B cell (primary cell): ENCODE measurements at regions not wholly inside any gene's neighbourhood (a gene's known extent, or its start where the extent isn't known, plus 50 kb on each side); places are given as distances from the start of the nearest gene placed in this dataset.

Experiments
- ATAC-seq: fragments of 200-7000 bp; cut with Tn5 transposase; one replicate; pipeline ENCODE4 v1.10.0; 2021; ENCODE audit warnings: low read depth, mild to moderate bottlenecking, moderate number of reproducible peaks, moderate library complexity
- CTCF ChIA-PET: fragments of 350-600 bp; sonication (Branson Sonifier 250); formaldehyde crosslinking; loops from one replicate; lab custom pipeline; 2021; ENCODE audit warnings: antibody characterized with exemption, inconsistent platforms; lab: Charles Lee
- POLR2A ChIA-PET: fragments of 350-600 bp; sonication (Branson Sonifier 250); formaldehyde crosslinking; loops from one replicate; lab custom pipeline; 2021; ENCODE audit warnings: antibody characterized with exemption; lab: Charles Lee
- DNase-seq: peaks from one replicate; pipeline ENCODE4 v3.0.0; 2013
- H2AFZ ChIP-seq: 2 replicates; pipeline ENCODE4 v1.6.1; 2012; ENCODE audit warnings: mild to moderate bottlenecking, low read depth, low read length; ENCODE audit not compliant: insufficient read depth, poor library complexity, severe bottlenecking
- H3K27ac ChIP-seq, 2 donors: 1 replicate in 1 of 2; 2 replicates in 1 of 2; pipeline ENCODE4 v1.5.1; 2012 to 2013; ENCODE audit warnings: low read length in 2 of 2, mild to moderate bottlenecking in 2 of 2, moderate library complexity in 1 of 2
- H3K27me3 ChIP-seq, 4 experiments: fragments of 200-600 bp in 1 of 4; sonication (generic) in 1 of 4; replicated peaks in 1 of 4; 1 replicate in 2 of 4; 2 replicates in 2 of 4; pipeline versions ENCODE4 v1.6.1 to v1.7.0; 2013 to 2016; ENCODE audit warnings: low read length in 3 of 4, mild to moderate bottlenecking in 2 of 4, mixed read lengths in 1 of 4, moderate library complexity in 1 of 4; ENCODE audit not compliant: insufficient read depth in 4 of 4, control insufficient read depth in 3 of 4; ENCODE audit errors: control extremely low read depth in 1 of 4
- H3K36me3 ChIP-seq, 2 experiments: replicated peaks in 1 of 2; 1 replicate in 1 of 2; 2 replicates in 1 of 2; pipeline versions ENCODE4 v1.6.1 to v1.7.1; 2013; ENCODE audit warnings: low read length in 1 of 2; ENCODE audit not compliant: insufficient read depth in 2 of 2, control insufficient read depth in 1 of 2; ENCODE audit errors: control extremely low read depth in 1 of 2, extremely low read depth in 1 of 2
- H3K4me1 ChIP-seq, 2 donors: fragments of 200-600 bp in 1 of 2; sonication (generic) in 1 of 2; 1 replicate in 1 of 2; 2 replicates in 1 of 2; pipeline versions ENCODE4 v1.5.1 to v1.6.1; 2013 to 2017; ENCODE audit warnings: low read length in 2 of 2; ENCODE audit not compliant: control insufficient read depth in 2 of 2, insufficient read depth in 2 of 2
- H3K4me2 ChIP-seq: replicated peaks from 2 replicates; pipeline ENCODE3; 2012; ENCODE audit warnings: mild to moderate bottlenecking, low read depth, low read length; ENCODE audit not compliant: poor library complexity, severe bottlenecking
- H3K4me3 ChIP-seq, 5 experiments: fragments of 200-600 bp in 1 of 5; sonication (generic) in 1 of 5; 1 replicate in 3 of 5; 2 replicates in 2 of 5; pipeline versions ENCODE4 v1.5.1 to v1.7.0; 2011 to 2016; ENCODE audit warnings: low read length in 4 of 5, mild to moderate bottlenecking in 4 of 5, low read depth in 2 of 5, control low read depth in 1 of 5, moderate library complexity in 1 of 5; ENCODE audit not compliant: insufficient read depth in 1 of 5; ENCODE audit errors: control extremely low read depth in 1 of 5, extremely low read depth in 1 of 5
- H3K79me2 ChIP-seq: fragments of 200-600 bp; sonication (generic); one replicate; pipeline ENCODE4 v1.6.0; 2016; ENCODE audit warnings: low read length; ENCODE audit not compliant: control insufficient read depth, insufficient read depth
- H3K9ac ChIP-seq: fragments of 200-600 bp; sonication (generic); 2 replicates; pipeline ENCODE4 v1.6.1; 2017; ENCODE audit warnings: mild to moderate bottlenecking, low read length, moderate library complexity
- H3K9me3 ChIP-seq, 3 donors: one replicate each; pipeline versions ENCODE4 v1.6.1 to v1.7.1; 2013; ENCODE audit warnings: low read length in 2 of 3; ENCODE audit not compliant: control insufficient read depth in 2 of 3, insufficient read depth in 1 of 3; ENCODE audit errors: control extremely low read depth in 1 of 3
- H4K20me1 ChIP-seq: 2 replicates; pipeline ENCODE4 v1.6.0; 2012; ENCODE audit warnings: mild to moderate bottlenecking, low read length; ENCODE audit not compliant: insufficient read depth, control insufficient read depth, poor library complexity, severe bottlenecking
- H3K27ac Mint-ChIP-seq: one replicate; pipeline ENCODE4 v1.8.0; 2021; ENCODE audit warnings: mixed read lengths
- H3K27me3 Mint-ChIP-seq: one replicate; pipeline ENCODE4 v1.8.0; 2021; ENCODE audit warnings: mixed read lengths
- H3K4me1 Mint-ChIP-seq: one replicate; pipeline ENCODE4 v1.8.0; 2021; ENCODE audit warnings: mixed read lengths
- H3K4me3 Mint-ChIP-seq: one replicate; pipeline ENCODE4 v1.8.0; 2021; ENCODE audit warnings: mixed read lengths
- H3K9me3 Mint-ChIP-seq: one replicate; pipeline ENCODE4 v1.8.0; 2022; ENCODE audit warnings: mixed read lengths; ENCODE audit not compliant: insufficient read depth
- CTCF ChIP-seq: fragments of 200-600 bp; IDR thresholded peaks from one replicate; pipeline ENCODE4 v1.8.0; 2022; ENCODE audit warnings: antibody characterized with exemption, mild to moderate bottlenecking
- EZH2 ChIP-seq: IDR thresholded peaks from 2 replicates; pipeline ENCODE4 v1.6.1; 2012; ENCODE audit warnings: borderline replicate concordance, low read depth, mild to moderate bottlenecking, moderate library complexity, low read length; ENCODE audit not compliant: insufficient read depth, poor library complexity, severe bottlenecking
- WGBS: methylation state at CpG from one replicate; pipeline ENCODE4 v1.1.5; 2013; ENCODE audit warnings: missing lambda C conversion rate; ENCODE audit not compliant: insufficient coverage; 5-methylcytosine and 5-hydroxymethylcytosine counted together
- intact Hi-C: fragments of 100-400 bp; cut with micrococcal nuclease; formaldehyde crosslinking; loops from one replicate; pipeline ENCODE4 v1.10.0; 2022

GRCh38 chr5:2128686-2129355, 246.1 kb upstream of the IRX4 start:
- Histone ChIP-seq H3K9ac (no peak overlapping the region), H3K9me3 (peaks cover 0 to 32% (median 0%) of the 10 kb centered on the region in 3 donors), H4K20me1 (no peaks in the 10 kb centered on the region), H3K36me3 (no peaks in the 10 kb centered on the region), H3K27me3 (no peaks in the 10 kb centered on the region), H2AFZ (no peak overlapping the region), H3K27ac (no peak overlapping the region), H3K79me2 (no peaks in the 10 kb centered on the region), H3K4me3 (no peak overlapping the region), H3K4me1 (no peaks in the 10 kb centered on the region), H3K4me2 (no peak overlapping the region)
- 83% methylated on average over 5 of the region's 21 CpGs for WGBS
- no peak for ATAC-seq
- peaks cover 5% of the 10 kb centered on the region for H3K27me3 Mint-ChIP-seq
- H3K9me3 Mint-ChIP-seq, result no peaks in the 10 kb centered on the region
- no peak for DNase-seq
- intact Hi-C loops, result no loop called here
- POLR2A ChIA-PET, result no interaction called here
- CTCF ChIA-PET, result no interaction called here
- H3K27ac Mint-ChIP-seq, result no peak overlapping the region
- TF ChIP-seq CTCF (no peak), EZH2 (no peak)
- H3K4me1 Mint-ChIP-seq, result no peaks in the 10 kb centered on the region
- no peak overlapping the region for H3K4me3 Mint-ChIP-seq

- 87% methylated on average over 8 of the region's 9 CpGs for WGBS
- Mint-ChIP-seq H3K4me3 (no peak overlapping the region), H3K27me3 (peaks cover 5% of the 10 kb centered on the region), H3K27ac (no peak overlapping the region), H3K4me1 (no peaks in the 10 kb centered on the region), H3K9me3 (peaks cover 4% of the 10 kb centered on the region)
- CTCF ChIA-PET, result no interaction called here
- no peak overlapping the region for H3K27ac ChIP-seq
- H3K27me3 ChIP-seq, result no peaks in the 10 kb centered on the region
- H4K20me1 ChIP-seq, result no peaks in the 10 kb centered on the region
- no peak for ATAC-seq
- no peak for DNase-seq
- peaks cover 0 to 28% (median 0%) of the 10 kb centered on the region in 3 donors for H3K9me3 ChIP-seq
- H2AFZ ChIP-seq, result no peak overlapping the region
- H3K9ac ChIP-seq, result no peak overlapping the region
- TF ChIP-seq CTCF (no peak), EZH2 (no peak)
- no peak overlapping the region for H3K4me2 ChIP-seq
- no peaks in the 10 kb centered on the region for H3K36me3 ChIP-seq
- no peaks in the 10 kb centered on the region for H3K4me1 ChIP-seq
- no peaks in the 10 kb centered on the region for H3K79me2 ChIP-seq
- H3K4me3 ChIP-seq, result no peak overlapping the region
- intact Hi-C loops, result no loop called here
- POLR2A ChIA-PET, result no interaction called here
These were observed 243.8 kb upstream of the IRX4 start for GRCh38 chr5:2126512-2126911.
